ENCODE measurements at regions not wholly inside any gene's neighbourhood (a gene's known extent, or its start where the extent isn't known, plus 50 kb on each side); places are given as distances from the start of the nearest gene placed in this dataset.

DNA sequence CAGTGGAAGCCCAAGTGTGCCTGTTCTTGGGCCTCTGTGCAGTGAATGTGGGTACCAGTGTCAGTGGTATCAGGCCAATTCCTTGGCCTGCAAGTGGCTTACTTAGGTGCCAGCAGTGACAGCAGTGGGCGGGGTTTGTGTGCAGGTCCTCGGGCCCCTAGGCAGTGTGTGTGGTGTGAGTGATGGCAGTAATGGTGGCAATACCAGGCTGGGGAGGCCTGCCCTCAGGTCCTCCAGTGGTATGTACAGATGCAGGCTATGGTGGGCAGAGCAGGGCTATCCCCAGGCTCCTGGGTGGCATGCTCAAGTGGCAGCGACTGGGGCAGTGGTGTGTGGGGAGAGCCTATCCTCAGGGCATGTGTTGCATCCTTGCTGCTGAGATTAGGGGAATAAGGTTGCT lies 379.7 kb downstream of the SQOR start:
- FAIRE-seq (no peak), DNase-seq (ENCODE audit: low read depth in 1 of 2, low spot score in 2 of 2) (no peak)
- no peak overlapping the region for H2BK20ac ChIP-seq (ENCODE audit: low read length)
- H2AFZ ChIP-seq (ENCODE audit: low read length), result no peak overlapping the region
- no peak overlapping the region for H3K4ac ChIP-seq (replicated peaks; ENCODE audit: insufficient read length, low read depth, low read length)
- no peak overlapping the region for H3K4me2 ChIP-seq (ENCODE audit: insufficient read depth in 1 of 2, low read depth in 2 of 2, low read length in 2 of 2)
- H4K5ac ChIP-seq (ENCODE audit: insufficient read length, low read depth, low read length), result no peak overlapping the region
- H3K36me3 ChIP-seq (ENCODE audit: control insufficient read depth in 2 of 4, insufficient read depth in 4 of 4, low read length in 3 of 4), result no peaks in the 10 kb centered on the region
- no peak overlapping the region for H2AK5ac ChIP-seq (ENCODE audit: low read depth, low read length)
- ChIA-PET CTCF (ENCODE audit: partially characterized antibody) (no interaction called here), POLR2A (ENCODE audit: partially characterized antibody) (no interaction called here)
- no peak overlapping the region for H2BK120ac ChIP-seq (replicated peaks; ENCODE audit: low read depth, low read length)
- no peak overlapping the region for H3K9ac ChIP-seq (replicated peaks in 1 of 4; ENCODE audit: extremely low read depth in 1 of 4, low read depth in 3 of 4, low read length in 3 of 4)
- H4K8ac ChIP-seq (ENCODE audit: extremely low read depth, insufficient read depth, low read length), result no peak overlapping the region
- H3K4me3 ChIP-seq (ENCODE audit: extremely low read depth in 1 of 4, insufficient read depth in 2 of 4, low read depth in 3 of 4, low read length in 4 of 4), result no peak overlapping the region
- 95% methylated on average over 3 of the region's 3 CpGs; no CpG with 5 or more reads in 1 of the 2 experiments for WGBS, 2 experiments (ENCODE audit: extremely low coverage in 1 of 2, insufficient coverage in 1 of 2, insufficient read length in 1 of 2, insufficient replicate concordance in 2 of 2, low coverage in 1 of 2, low lambda C conversion rate in 2 of 2, missing lambda C conversion rate in 1 of 2)
- no peaks in the 10 kb centered on the region for H3K23me2 ChIP-seq (ENCODE audit: low read depth, low read length)
- no peak overlapping the region for H3K23ac ChIP-seq (ENCODE audit: insufficient read length)
- H2BK5ac ChIP-seq (ENCODE audit: low read depth, low read length), result no peak overlapping the region
- H2BK12ac ChIP-seq (ENCODE audit: low read depth, low read length), result no peak overlapping the region
- H3K27ac ChIP-seq (ENCODE audit: low read depth, low read length), result no peak overlapping the region
- H3K9me3 ChIP-seq (ENCODE audit: insufficient read depth in 2 of 2, low read depth in 1 of 2, low read length in 1 of 2), result peaks cover 13 to 15% of the 10 kb centered on the region in 2 experiments
- H3K27me3 ChIP-seq (replicated peaks in 1 of 4; ENCODE audit: control insufficient read depth in 3 of 4, extremely low read depth in 1 of 4, insufficient read depth in 3 of 4, low read length in 3 of 4), result no peaks in the 10 kb centered on the region
- H3K79me2 ChIP-seq (ENCODE audit: control insufficient read depth in 1 of 2, insufficient read depth in 2 of 2, low read length in 2 of 2), result no peaks in the 10 kb centered on the region
- no peak overlapping the region for H3K56ac ChIP-seq (replicated peaks; ENCODE audit: insufficient read length, low read depth, low read length)
- TF ChIP-seq SIN3A (conservative IDR thresholded peaks at IDR 0.05 in 1 of 2, IDR thresholded peaks at IDR 0.05 in 1 of 2; ENCODE audit: low read depth in 1 of 2, low read length in 2 of 2), result no peak
- no peak for TF ChIP-seq SAP30 (IDR thresholded peaks at IDR 0.05; ENCODE audit: insufficient read depth, insufficient replicate concordance, low read length)
- no peak for TF ChIP-seq RBBP5 (IDR thresholded peaks at IDR 0.05; ENCODE audit: borderline replicate concordance, low read depth, low read length)
- TF ChIP-seq FOSL1 (IDR thresholded peaks at IDR 0.05; ENCODE audit: insufficient read depth, low read depth, low read length), result no peak
- H2BK15ac ChIP-seq (ENCODE audit: low read length), result no peak overlapping the region
- H3K4me1 ChIP-seq (replicated peaks in 1 of 4; ENCODE audit: control insufficient read depth in 3 of 4, insufficient read depth in 4 of 4, low read length in 3 of 4), result no peaks in the 10 kb centered on the region
- no peak overlapping the region for H4K91ac ChIP-seq (replicated peaks; ENCODE audit: insufficient read length, low read length)
- no peaks in the 10 kb centered on the region for H3K79me1 ChIP-seq (ENCODE audit: low read depth, low read length)
- H3K18ac ChIP-seq (ENCODE audit: extremely low read depth, low read length), result no peak overlapping the region
- H3K14ac ChIP-seq (ENCODE audit: insufficient read length), result no peak overlapping the region
- no peaks in the 10 kb centered on the region for H4K20me1 ChIP-seq (replicated peaks in 1 of 2; ENCODE audit: control insufficient read depth in 1 of 2, insufficient read depth in 2 of 2, low read length in 2 of 2)

All from H1 (cell line).